HG02981 (cell line): ENCODE measurements at regions not wholly inside any gene's neighbourhood (a gene's known extent, or its start where the extent isn't known, plus 50 kb on each side); places are given as distances from the start of the nearest gene placed in this dataset.

ENCODE experiments used
- ATAC-seq: cut with Tn5 transposase; IDR thresholded peaks from one replicate; pipeline ENCODE4 v1.9.1; 2021; ENCODE audit warnings: mild to moderate bottlenecking, moderate library complexity; ENCODE audit not compliant: unreplicated experiment

DNA sequence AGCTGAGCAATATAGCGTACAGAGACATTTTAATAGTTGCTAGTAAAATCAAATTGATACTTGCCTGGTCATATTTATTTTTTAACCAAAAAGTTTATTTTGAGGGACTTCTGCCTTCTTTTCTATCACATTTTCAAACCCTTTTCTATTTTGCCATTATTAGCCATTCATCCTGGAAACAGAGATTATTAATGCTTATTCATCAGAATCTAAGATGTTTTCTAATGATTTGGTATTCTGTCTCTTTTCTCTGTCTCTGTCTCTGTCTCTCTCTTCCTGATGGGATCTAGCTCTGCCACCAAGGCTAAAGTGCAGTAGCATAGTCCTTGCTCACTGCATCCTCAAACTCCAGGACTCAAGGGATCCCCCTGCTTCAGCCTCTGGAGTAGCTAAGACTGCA is 871.3 kb upstream of the CDH8 start:
- no peak for ATAC-seq

DNA sequence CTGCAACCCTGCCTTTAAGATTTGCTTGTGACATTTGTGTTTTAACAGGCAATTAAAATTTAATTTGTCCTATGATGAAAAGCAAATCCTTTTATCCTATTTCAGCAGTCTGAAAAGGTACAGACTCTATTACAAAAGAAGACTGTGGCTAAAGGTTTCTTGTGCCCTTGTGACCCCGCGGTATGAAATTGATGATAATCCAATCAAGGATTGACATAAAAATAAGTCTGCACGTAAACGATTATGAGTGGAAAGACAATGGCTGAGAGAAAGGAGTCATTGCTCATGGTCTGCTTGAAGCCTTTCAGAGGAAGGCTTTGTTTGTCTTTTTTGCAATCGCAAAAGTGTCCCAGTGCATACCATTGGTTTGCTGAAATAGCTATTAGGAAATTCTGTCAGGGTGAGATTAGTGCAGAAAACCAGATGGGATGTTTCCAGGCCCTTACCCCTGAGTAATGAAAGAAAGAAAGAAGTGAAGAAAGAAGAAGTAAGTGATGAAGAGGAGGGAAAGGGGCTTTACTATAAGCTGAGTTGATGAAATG is 867.8 kb upstream of the CDH8 start:
- ATAC-seq: no peak

DNA sequence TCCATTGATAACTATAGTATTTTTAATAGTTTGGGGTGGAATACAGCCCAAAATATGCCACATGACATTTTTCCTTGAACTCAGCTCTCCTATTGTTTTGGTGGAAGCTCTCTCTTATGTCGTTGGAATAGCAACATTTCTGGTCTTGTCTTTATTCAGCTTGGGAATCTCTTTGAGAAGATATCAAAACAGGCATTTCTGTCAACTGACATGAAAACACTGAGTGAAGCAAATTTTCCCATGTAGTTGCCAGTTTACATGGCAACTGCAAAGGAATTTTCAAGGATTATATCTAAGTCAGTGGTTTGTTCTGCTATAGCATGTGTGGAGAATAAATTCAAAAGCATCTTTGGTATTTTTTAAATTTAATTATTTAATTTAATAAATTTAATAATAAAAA is 863.5 kb upstream of the CDH8 start:
- ATAC-seq: no peak

DNA sequence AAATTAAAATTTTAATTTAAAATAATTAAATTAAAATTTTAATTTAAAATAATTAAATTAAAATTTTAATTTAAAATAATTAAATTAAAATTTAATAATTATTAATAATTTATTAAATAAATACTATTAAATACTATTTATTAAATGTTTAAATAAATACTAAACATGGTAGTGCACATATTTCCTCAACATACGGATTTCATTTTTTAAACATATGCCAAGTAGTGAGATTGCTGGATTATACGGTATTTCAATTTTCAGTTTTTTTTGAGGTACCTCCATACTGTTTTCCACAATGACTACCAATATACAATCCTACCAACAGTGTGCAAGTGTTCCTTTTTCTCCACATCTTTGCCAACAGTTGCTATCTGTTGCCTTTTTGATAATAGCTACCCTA is 852.9 kb upstream of the CDH8 start:
- no peak for ATAC-seq

DNA sequence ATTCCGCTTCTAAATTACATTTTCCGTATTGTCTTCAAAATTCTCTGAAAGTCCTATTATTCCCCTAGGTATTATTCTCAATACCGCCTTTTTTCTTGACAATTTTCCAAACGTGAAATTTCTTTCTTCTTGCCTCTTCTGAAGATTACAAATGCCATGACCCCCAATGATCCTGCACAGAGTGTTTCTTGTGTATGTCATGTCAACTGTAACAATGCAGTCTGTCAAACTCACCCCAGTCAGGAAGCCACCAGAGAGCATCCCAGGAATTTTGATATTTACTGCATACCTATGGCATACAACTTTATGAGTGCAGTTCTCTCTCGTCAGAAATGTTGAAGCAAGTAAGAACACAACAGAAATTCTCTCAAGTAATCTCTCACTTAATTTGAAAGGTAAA is 847.3 kb upstream of the CDH8 start:
- no peak for ATAC-seq

DNA sequence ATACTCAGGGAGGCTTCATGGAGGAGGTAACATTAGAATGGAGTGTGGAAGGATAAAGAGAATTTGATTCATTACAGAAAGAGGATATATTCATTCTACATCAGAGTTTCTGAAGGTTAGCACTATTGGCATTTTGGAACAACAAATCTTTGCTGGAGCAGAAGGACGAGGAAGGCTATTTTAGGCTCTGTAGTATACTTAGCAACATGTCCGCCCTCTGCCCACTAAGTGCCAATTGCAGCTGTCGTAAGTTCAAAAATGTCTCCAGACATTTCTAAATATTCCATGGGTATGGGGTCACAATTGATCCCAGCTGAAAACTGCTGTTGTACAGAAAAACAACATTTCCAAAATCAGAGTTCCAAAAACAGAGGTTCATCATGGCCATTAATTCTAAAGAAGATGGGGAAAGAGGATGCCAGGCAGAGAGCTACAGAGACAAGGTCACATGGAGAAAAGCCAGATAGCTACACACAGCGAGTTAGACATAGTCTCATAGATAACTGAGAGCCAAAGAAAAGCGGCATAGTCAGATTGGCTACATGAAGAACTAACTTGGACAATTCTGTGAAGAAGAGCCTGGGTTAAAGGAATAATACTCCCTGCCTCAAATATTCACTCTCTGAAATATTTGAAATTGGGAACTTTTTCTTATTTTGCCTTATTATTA is 846.4 kb upstream of the CDH8 start:
- no peak for ATAC-seq

DNA sequence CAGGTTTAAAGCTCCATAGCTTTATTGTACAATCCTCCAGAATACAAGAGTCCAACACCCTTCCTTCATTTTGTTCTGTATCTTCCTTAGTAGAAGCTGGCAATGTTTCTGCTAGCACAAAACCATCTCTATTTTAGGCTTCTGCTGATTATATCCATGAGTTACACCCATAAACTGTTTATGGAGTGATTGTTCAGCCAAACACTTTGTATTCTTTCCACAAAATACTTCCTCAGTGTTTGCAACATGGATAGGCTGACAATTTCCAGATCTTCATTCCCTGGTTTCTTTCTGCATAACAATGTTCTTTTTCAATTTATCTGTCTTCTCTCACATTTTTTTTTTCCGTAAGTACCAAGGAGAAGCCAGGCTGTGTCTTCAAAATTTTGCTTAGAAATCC is 839.9 kb upstream of the CDH8 start:
- ATAC-seq: no peak

DNA sequence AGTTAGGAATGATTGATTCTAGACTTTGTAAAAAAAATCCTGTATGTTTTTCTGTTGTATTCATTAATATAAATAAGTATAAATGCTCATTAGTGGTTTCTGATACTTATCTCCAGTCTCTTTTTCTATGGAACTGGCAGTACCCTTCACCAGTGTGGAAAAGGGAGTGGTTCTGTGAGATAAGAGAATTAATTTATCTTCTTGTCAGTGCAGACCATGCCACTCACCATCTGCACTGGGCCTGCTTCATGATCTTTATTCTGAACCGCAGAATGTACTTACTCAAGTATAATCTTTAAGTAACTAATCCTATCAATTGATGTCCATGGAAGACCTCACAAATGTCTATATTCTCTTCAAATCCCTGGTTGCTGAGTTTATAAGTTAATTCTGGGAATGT is 836.1 kb upstream of the CDH8 start:
- no peak for ATAC-seq

DNA sequence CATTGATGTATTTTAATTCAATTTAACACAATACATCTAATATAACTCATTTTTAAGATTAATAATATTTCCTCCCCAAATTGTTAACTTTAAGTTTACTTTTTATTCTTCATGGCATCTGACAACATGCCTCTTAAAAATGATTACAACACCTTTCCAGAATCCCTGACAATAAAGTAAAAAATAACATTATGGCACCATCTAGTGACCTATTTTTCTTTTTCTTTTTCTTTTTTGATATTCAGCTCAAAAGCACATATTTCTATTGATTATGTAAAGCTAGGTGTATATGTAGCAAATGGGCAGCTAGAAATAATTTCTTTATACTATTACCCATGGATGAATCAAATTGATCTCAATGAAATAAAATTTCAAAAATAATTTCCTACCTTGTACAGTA is 834.3 kb upstream of the CDH8 start:
- ATAC-seq: no peak

DNA sequence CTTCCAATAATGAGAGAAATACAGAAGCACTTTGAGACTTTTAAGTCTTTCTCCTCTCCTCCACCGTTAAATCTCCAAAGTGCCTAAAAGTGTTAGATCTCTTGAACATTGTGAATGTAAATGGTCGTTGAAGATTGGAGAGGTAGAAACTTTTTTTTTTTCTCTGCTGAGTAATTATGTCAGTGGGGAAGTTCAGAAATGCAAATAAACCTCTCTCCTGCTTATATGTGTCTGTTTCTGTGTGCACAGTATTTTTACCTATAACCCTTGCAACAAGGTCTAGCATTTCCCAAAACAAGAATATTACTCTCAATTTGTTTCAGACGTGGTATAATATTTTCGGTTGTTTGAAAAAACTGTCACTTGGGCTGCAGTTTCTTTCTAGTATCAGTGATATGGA is 833.6 kb upstream of the CDH8 start:
- no peak for ATAC-seq

DNA sequence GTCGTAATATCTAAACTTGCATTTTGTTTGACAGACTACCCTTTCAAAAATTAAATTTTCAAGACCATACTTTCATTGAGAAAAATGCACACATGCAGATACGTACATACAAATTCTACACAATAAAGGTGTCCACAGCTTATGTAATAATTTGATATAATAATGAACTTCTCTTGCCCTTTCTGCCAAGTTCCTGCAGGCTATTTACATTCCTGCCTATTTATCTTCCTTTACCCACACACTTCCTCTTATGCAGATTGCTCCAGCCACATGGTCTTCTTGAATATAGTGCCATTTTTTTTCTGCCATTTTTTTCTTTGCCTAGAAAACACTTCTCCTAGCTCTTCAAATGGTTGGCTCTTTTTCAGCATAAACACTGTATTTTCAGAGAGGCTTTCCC is 826.9 kb upstream of the CDH8 start:
- ATAC-seq: no peak

DNA sequence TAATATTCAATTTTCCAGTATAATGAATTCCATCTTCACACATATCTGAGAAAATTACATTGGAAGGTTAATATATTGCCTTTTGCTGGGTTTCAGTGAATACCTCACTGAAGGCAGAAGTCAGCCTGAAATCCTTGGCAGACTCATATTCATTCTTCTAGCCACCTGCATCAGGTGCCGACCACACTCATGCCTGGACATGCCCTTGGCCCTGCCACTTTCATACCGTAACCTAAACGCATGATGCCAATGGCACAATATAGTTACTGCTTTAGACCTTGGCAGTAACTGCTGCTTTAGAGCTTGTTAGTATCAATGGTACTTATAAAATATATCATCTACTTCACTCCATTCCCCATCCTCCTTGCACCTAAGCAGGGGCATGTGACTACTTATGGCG is 817.6 kb upstream of the CDH8 start:
- no peak for ATAC-seq

DNA sequence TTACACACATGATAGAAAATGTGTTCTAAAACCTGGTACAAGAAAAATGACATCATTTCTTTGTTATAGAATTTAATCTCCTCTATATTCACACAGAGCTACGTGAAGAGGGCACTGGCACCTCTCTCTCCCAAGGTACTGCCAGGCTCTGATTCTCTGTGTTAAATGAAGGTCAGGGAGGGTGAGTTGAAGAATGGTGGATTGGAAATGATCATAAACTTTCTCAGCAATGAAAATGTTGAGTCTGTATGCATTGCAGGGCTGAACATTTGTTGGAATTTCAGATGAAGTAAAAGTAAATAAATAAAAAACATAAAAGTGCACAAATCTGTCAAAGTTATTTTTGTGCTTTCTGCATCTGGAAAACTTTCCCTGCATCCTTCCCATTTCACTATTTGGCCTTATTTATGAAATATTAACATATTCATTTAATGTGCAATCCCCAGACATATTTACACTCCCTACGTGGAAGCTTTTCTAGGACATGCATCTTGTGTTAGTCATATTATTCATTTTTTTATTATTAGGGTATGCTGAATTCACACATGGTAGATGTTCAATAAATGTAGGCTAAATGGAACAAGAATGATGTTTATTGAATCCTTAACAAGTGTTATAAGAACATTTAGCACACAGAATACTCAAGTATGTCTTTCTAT is 810.3 kb upstream of the CDH8 start:
- ATAC-seq: no peak

DNA sequence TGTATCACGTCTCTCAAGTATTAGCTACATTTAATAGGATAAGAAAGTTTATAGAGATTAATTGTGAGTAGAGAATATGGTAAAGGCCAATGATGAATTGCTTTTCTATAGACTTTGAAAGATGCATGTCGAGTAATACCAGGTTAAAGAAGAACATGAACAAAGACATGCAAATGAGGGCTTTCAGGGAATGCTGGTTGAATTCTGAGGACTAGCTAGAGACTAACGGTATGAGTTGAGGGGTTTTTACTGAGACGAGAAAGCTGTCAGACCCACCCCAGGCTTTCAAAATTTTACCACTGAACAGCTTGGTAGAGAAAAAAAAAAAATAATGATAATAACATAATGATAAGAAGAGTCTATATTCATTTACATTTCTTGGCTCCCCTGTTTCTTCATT is 796.0 kb upstream of the CDH8 start:
- ATAC-seq: no peak

DNA sequence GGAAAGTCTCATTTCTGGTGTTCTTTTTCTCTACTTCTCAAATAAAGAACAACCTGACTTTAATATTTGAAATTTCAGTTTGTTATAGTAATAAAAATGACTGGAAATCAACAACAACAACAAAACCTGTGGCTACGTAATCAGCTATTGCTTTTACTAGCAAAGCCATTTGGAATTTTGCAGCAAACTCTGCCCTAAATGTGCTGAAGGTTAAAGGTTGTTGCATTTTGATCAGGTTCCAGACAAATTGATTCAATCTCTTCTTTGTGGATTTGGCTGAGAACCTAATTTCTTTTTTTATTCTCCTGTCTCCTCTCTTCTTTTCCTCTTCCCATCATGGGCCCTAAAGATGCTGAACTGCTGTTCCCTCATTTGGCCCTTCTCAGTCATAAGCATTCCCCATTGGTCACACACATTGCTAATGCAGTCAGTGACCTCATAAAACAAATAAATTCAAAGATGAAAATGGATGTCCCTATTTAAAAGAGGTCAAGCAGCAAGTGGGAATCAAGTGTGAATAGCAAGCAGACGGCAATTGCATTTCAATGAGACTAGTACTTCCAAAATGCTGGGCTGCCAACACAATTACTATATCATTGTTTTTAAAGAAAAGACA is 795.1 kb upstream of the CDH8 start:
- no peak for ATAC-seq

DNA sequence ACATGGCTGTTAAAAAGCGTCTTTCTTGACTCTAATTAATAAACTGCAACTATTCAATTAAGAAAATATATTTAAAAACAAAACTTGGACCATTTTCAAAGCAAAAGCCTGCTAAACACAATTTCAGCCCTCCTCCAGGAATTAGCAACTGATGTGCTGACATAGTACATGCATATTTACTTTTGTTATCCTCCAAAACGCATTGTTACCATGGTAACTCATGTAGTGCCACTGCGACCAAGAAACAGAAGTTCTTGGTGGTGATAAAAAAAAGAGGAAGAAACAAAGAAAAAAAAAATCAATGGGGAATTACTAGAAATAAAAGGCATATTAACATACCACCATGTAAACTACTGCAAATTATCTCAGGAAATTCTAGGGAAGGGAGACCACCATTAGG is 793.4 kb upstream of the CDH8 start:
- no peak for ATAC-seq

DNA sequence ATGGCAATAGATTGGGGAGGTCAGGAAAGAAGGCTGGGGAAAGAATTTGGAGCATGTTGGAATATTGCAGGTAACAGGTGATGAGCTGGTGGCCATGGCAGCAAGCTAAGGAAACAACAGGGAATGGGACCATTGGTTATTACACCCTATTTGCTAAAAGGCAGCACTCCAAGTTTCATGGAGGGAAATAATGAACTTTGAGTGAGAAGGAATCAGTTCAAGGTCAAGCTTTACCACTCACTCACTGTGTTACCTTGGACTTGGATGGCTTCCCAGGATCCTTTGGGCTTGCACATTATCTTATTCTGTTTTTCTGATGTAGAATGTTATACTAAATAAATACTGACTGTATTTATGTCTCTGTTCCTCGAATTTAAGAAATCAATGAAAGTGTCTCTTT is 792.8 kb upstream of the CDH8 start:
- ATAC-seq: no peak

DNA sequence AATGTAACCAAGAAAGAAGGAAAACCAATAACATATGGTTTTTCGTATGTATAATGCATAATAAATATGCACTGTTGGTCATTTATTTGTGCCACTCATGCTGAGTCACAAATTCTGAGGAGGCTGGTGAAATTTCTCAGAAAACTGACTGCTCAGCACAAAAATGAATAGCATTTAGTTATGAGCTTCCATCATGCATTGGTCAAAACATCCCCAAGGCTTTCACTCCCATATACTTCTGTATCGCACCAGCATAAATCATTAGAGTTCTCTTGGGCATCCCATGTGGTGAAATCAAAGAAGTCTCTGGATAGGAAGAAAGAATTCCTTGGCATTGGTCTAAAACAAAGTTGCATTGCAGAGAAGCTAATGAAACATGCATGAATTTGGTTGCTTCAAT is 785.6 kb upstream of the CDH8 start:
- ATAC-seq: no peak

DNA sequence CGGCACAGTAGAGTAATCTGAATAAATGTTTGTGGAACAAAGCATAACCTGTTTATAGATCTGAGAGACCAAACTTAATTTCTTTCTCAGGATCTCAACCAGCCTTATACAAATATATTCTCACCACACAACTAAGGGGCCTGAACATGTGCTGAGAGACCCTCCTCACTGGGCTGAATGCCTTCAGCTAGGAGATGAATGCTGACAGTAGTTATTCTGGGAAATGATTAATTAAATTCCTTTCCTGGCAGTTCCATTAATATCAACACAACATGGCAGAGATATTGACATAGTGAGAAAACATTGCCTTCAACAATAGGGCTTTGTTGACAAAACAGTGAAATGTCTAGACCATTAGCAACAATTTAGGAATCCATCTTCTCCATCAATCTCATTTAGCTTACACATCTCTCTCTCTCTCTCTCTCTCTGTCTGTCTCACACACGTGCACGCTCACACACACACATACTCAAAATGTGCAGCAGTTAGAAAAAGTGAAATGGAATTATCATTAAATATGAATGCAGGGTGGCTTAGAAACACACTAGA is 780.8 kb upstream of the CDH8 start:
- no peak for ATAC-seq

DNA sequence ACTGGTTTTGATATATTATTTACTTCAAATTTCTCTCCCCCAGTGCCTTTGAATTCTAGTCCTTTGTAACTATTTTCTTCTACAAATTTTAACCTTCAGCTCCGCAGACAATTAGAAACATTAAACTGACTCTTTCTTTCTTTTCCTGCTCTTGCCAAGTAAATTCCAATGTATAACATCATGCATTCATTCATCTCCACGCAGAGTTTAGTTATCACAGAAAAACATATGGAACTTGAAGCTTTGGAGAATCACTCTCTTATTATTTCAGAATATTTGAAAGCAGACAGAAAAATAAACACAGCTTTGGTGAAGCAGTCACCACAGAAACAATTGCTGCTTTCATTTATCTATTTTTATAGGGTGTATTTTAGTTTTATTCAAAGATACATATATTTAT is 778.7 kb upstream of the CDH8 start:
- ATAC-seq: no peak

DNA sequence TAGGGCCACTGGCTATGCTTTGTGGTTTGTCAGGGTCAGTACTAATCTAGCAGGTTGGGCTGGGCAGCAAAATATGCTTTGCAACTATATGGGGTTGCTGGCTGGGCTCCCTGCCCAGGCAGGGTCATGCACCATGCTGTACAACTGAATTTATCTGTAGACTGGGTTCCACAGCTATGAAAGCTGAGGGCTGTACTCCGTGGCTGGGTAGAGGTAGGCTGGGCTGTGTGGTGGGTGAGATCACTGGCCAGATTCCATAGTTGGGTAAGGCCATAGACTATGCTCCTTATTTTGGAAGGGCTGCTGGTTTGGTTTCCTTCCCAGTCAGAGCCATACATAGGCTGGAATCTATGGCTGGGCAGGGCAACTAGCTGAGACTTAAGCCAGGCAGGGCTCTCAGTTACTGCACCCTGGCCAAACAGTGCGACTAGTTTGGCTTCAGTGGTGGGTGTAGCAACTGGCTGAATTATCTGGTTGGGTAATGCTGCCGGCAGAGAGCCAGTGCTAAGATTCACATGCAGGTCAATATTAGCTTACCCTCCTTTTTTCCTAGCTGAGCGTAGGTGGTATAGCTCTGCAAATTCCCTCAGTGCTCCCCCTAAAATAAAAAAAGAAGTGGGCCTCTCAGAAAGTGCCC is 769.1 kb upstream of the CDH8 start:
- no peak for ATAC-seq

DNA sequence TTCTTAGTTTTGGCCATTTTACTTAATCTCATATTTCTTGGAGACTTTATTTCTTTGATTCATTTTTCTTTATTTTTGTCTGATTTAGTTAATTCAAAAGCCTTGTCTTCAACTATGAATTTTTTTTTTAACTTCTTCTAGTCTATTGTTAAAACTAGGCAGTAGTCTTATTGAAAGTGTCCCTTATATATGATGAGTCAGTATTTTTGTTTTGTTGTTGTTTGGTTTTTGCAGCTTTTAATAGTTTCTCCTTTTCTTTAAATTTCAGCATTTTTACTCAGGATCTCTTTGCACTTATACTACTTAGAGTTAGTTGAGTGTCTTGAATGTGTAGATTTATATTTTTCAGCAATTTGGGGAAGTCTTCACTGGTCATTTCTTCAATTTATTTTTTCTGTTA is 758.5 kb upstream of the CDH8 start:
- no peak for ATAC-seq
